Esophagus squamous epithelium (tissue), 5 donors: ENCODE measurements at regions not wholly inside any gene's neighbourhood (a gene's known extent, or its start where the extent isn't known, plus 50 kb on each side); places are given as distances from the start of the nearest gene placed in this dataset.

ENCODE experiments used
- DNase-seq: peaks from one replicate; lab custom pipeline; 2025; lab: John Stamatoyannopoulos, UW
- H3K27ac ChIP-seq, 4 donors: fragments of 200-600 bp; sonication (generic); one replicate each; pipeline ENCODE4 v1.5.1; 2016 to 2019; ENCODE audit warnings: mild to moderate bottlenecking in 1 of 4
- H3K27me3 ChIP-seq, 4 donors: fragments of 200-600 bp; sonication (generic); 1 replicate in 3 of 4; 2 replicates in 1 of 4; pipeline versions ENCODE4 v1.5.1 to v1.6.0; 2017 to 2021; ENCODE audit warnings: antibody characterized with exemption in 1 of 4
- H3K36me3 ChIP-seq, 3 donors: fragments of 200-600 bp; sonication (generic); one replicate each; pipeline ENCODE4 v1.5.1; 2016 to 2019
- H3K4me1 ChIP-seq, 3 donors: fragments of 200-600 bp; sonication (generic); one replicate each; pipeline ENCODE4 v1.5.1; 2017 to 2019
- H3K4me3 ChIP-seq, 4 donors: fragments of 200-600 bp; sonication (generic); 1 replicate in 3 of 4; 2 replicates in 1 of 4; pipeline ENCODE4 v1.5.1; 2016 to 2019; ENCODE audit warnings: mild to moderate bottlenecking in 2 of 4, moderate library complexity in 1 of 4
- H3K9me3 ChIP-seq, 3 donors: fragments of 200-600 bp; sonication (generic); one replicate each; pipeline ENCODE4 v1.5.1; 2016 to 2019
- CTCF ChIP-seq, 6 experiments: fragments of 450-650 bp in 4 of 6; fragments of 200-600 bp in 2 of 6; sonication (generic) in 2 of 6; IDR thresholded peaks; one replicate each; pipeline ENCODE4 v1.5.1; 2016 to 2019; ENCODE audit warnings: antibody characterized with exemption in 6 of 6, mild to moderate bottlenecking in 4 of 6, moderate library complexity in 4 of 6
- POLR2A ChIP-seq, 4 donors: fragments of 450-650 bp; IDR thresholded peaks; one replicate each; pipeline ENCODE4 v1.6.1; 2017; ENCODE audit warnings: antibody characterized with exemption in 4 of 4, mild to moderate bottlenecking in 4 of 4, moderate library complexity in 3 of 4
- WGBS, 2 donors: methylation state at CpG; one replicate each; pipeline ENCODE4 v1.1.5; 2018; 5-methylcytosine and 5-hydroxymethylcytosine counted together
- intact Hi-C: fragments of 100-400 bp; cut with DNase I; formaldehyde crosslinking; loops from one replicate; pipeline ENCODE4 v1.15.0; 2022
- donor health status: DM: yes; HTN: yes; CAD: no.

GRCh38 chr4:137609718-137610430 is 77.6 kb upstream of the PCDH18 start:
- no peak for TF ChIP-seq POLR2A (IDR thresholded peaks at IDR 0.05)
- TF ChIP-seq CTCF (IDR thresholded peaks at IDR 0.05), result no peak
- intact Hi-C loops, result no loop called here
- no peaks in the 10 kb centered on the region for H3K27me3 ChIP-seq
- peak overlapping the region in 3 of 4 donors; percentile 22 to 47 (median 44) for H3K27ac ChIP-seq
- H3K4me1 ChIP-seq, result no peaks in the 10 kb centered on the region
- no peak for DNase-seq
- 57 to 72% methylated on average over 4 of the region's 4 CpGs for WGBS, 2 donors
- H3K36me3 ChIP-seq, result no peaks in the 10 kb centered on the region
- peak overlapping the region in 1 of 4 donors; percentile 38 for H3K4me3 ChIP-seq
- H3K9me3 ChIP-seq, result no peaks in the 10 kb centered on the region

GRCh38 chr4:137608085-137608484 is 75.8 kb upstream of the PCDH18 start:
- TF ChIP-seq POLR2A (IDR thresholded peaks at IDR 0.05), result no peak
- TF ChIP-seq CTCF (IDR thresholded peaks at IDR 0.05), result no peak
- intact Hi-C loops, result no loop called here
- no peaks in the 10 kb centered on the region for H3K4me1 ChIP-seq
- no peak overlapping the region for H3K4me3 ChIP-seq
- no peak for DNase-seq
- H3K27ac ChIP-seq, result no peak overlapping the region
- no peaks in the 10 kb centered on the region for H3K36me3 ChIP-seq
- 53 to 71% methylated on average over 1 of the region's 1 CpG for WGBS, 2 donors
- H3K27me3 ChIP-seq, result no peaks in the 10 kb centered on the region
- no peaks in the 10 kb centered on the region for H3K9me3 ChIP-seq

GRCh38 chr4:137602436-137602835 is 70.1 kb upstream of the PCDH18 start:
- no peaks in the 10 kb centered on the region for H3K4me1 ChIP-seq
- H3K4me3 ChIP-seq, result no peak overlapping the region
- no peaks in the 10 kb centered on the region for H3K27me3 ChIP-seq
- intact Hi-C loops, result no loop called here
- 58 to 84% methylated on average over 2 of the region's 2 CpGs for WGBS, 2 donors
- no peak overlapping the region for H3K27ac ChIP-seq
- no peaks in the 10 kb centered on the region for H3K9me3 ChIP-seq
- no peak for DNase-seq
- TF ChIP-seq CTCF (IDR thresholded peaks at IDR 0.05) (no peak), POLR2A (IDR thresholded peaks at IDR 0.05) (no peak)
- H3K36me3 ChIP-seq, result no peaks in the 10 kb centered on the region

- 53 to 56% methylated on average over 1 of the region's 1 CpG for WGBS, 2 donors
- no peak overlapping the region for H3K27ac ChIP-seq
- H3K9me3 ChIP-seq, result no peaks in the 10 kb centered on the region
- H3K4me3 ChIP-seq, result no peak overlapping the region
- no peak for DNase-seq
- no peaks in the 10 kb centered on the region for H3K36me3 ChIP-seq
- no peaks in the 10 kb centered on the region for H3K4me1 ChIP-seq
- TF ChIP-seq CTCF (IDR thresholded peaks at IDR 0.05) (no peak), POLR2A (IDR thresholded peaks at IDR 0.05) (no peak)
- intact Hi-C loops, result no loop called here
- H3K27me3 ChIP-seq, result no peaks in the 10 kb centered on the region
Measured at GRCh38 chr4:137601934-137602333, 69.6 kb upstream of the PCDH18 start.

- Histone ChIP-seq H3K27ac (no peak overlapping the region), H3K9me3 (no peaks in the 10 kb centered on the region), H3K36me3 (no peaks in the 10 kb centered on the region), H3K27me3 (no peaks in the 10 kb centered on the region), H3K4me3 (no peak overlapping the region), H3K4me1 (no peaks in the 10 kb centered on the region)
- intact Hi-C loops, result no loop called here
- TF ChIP-seq CTCF (IDR thresholded peaks at IDR 0.05) (no peak), POLR2A (IDR thresholded peaks at IDR 0.05) (no peak)
- no peak for DNase-seq
- 42 to 50% methylated on average over 1 of the region's 1 CpG for WGBS, 2 donors
Measured at GRCh38 chr4:137599734-137600133, 67.4 kb upstream of the PCDH18 start.
